Omental fat pad (tissue), 3 donors: ENCODE measurements at regions not wholly inside any gene's neighbourhood (a gene's known extent, or its start where the extent isn't known, plus 50 kb on each side); places are given as distances from the start of the nearest gene placed in this dataset.

Source experiments
- ATAC-seq: fragments of 150-250 bp; one replicate; pipeline ENCODE4 v1.9.1; 2016; ENCODE audit warnings: mild to moderate bottlenecking, moderate library complexity; ENCODE audit not compliant: low FRiP score
- DNase-seq: peaks from one replicate; pipeline ENCODE4 v3.0.0-alpha.2; 2019; ENCODE audit warnings: low spot score
- TF ChIP-seq, protein P1 (sequence below), 3 donors: fragments of 450-650 bp; IDR thresholded peaks; one replicate each; pipeline ENCODE4 v1.5.1; 2016 to 2017; ENCODE audit warnings: antibody characterized with exemption in 3 of 3, mild to moderate bottlenecking in 3 of 3, moderate library complexity in 2 of 3

- DNase-seq (no peak), ATAC-seq (no peak)
- TF ChIP-seq, protein P1, sequence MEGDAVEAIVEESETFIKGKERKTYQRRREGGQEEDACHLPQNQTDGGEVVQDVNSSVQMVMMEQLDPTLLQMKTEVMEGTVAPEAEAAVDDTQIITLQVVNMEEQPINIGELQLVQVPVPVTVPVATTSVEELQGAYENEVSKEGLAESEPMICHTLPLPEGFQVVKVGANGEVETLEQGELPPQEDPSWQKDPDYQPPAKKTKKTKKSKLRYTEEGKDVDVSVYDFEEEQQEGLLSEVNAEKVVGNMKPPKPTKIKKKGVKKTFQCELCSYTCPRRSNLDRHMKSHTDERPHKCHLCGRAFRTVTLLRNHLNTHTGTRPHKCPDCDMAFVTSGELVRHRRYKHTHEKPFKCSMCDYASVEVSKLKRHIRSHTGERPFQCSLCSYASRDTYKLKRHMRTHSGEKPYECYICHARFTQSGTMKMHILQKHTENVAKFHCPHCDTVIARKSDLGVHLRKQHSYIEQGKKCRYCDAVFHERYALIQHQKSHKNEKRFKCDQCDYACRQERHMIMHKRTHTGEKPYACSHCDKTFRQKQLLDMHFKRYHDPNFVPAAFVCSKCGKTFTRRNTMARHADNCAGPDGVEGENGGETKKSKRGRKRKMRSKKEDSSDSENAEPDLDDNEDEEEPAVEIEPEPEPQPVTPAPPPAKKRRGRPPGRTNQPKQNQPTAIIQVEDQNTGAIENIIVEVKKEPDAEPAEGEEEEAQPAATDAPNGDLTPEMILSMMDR (IDR thresholded peaks at IDR 0.05) = no peak
These were observed 106.6 kb downstream of the LRRC70 start for GRCh38 chr5:62685221-62685620.

DNA sequence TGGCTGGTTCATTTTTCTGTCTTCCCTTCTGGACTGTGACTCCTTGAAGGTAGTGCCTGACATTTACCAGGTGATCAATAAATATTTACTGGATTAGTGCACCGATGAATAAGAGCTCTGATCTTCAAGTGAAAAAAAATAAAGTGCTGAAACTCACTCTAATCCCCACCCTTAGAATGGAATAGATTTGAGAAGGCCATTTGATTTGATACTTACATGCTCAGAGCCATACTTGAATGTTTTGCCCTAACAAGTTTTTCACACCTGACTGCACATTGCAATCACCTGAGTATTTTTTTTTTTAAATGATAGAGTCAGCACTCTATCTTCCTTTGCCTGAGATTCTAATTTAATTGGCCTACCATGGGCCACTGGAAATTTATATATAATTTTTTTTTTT lies 105.7 kb downstream of the LRRC70 start:
- no peak for ATAC-seq
- no peak for DNase-seq
- TF ChIP-seq, protein P1 (IDR thresholded peaks at IDR 0.05) = no peak

GRCh38 chr5:62682059-62682458 lies 103.4 kb downstream of the LRRC70 start:
- DNase-seq (no peak), ATAC-seq (no peak)
- TF ChIP-seq, protein P1 (IDR thresholded peaks at IDR 0.05) = no peak

GRCh38 chr5:62681117-62681850 lies 102.7 kb downstream of the LRRC70 start:
- DNase-seq (no peak), ATAC-seq (no peak)
- TF ChIP-seq, protein P1 (IDR thresholded peaks at IDR 0.05) = no peak

DNA sequence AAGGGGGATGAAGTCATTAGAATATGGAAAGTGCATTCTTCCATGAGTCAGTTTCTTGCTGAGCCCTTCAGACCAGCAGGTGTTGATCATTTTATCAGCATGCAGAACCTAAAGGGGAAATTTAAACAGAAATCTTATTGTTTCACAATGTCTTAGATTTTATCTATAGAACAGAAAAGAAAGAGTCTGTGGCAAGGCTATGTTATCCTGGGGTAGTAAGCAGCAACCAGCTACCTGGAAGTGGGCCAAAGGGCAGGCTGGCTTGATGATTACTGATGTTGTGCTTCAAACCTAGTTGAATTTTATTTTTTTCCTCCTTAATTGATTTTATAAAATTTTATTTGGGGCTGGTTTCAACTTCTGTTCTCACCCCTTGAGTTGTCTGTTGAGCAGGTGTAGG lies 101.5 kb downstream of the LRRC70 start:
- no peak for ATAC-seq
- DNase-seq = no peak

More for the DNA sequence above, 101.5 kb downstream of the LRRC70 start:
- TF ChIP-seq, protein P1 (IDR thresholded peaks at IDR 0.05) = no peak
